CD14-positive monocyte (primary cell): ENCODE measurements at regions not wholly inside any gene's neighbourhood (a gene's known extent, or its start where the extent isn't known, plus 50 kb on each side); places are given as distances from the start of the nearest gene placed in this dataset.

Experiments used
- DNase-seq, 3 donors: peaks; one replicate each; pipeline ENCODE4 v3.0.0-alpha.2; 2011 to 2022
- H2AFZ ChIP-seq: 2 replicates; pipeline ENCODE4 v1.6.0; 2012; ENCODE audit warnings: mild to moderate bottlenecking, low read depth, low read length, inconsistent platforms; ENCODE audit not compliant: insufficient read depth, poor library complexity, severe bottlenecking
- H3K27ac ChIP-seq, 2 donors: 1 replicate in 1 of 2; 2 replicates in 1 of 2; pipeline ENCODE4 v1.5.1; 2012 to 2013; ENCODE audit warnings: low read length in 2 of 2, control low read depth in 1 of 2, inconsistent platforms in 1 of 2, low read depth in 1 of 2, mild to moderate bottlenecking in 1 of 2
- H3K27me3 ChIP-seq, 2 donors: one replicate each; pipeline versions ENCODE4 v1.6.0 to v1.6.1; 2011 to 2013; ENCODE audit warnings: low read length in 2 of 2; ENCODE audit not compliant: control insufficient read depth in 2 of 2, insufficient read depth in 2 of 2
- H3K36me3 ChIP-seq, 2 donors: replicated peaks in 1 of 2; 1 replicate in 1 of 2; 2 replicates in 1 of 2; pipeline versions ENCODE4 v1.5.1 to v1.6.1; 2012 to 2013; ENCODE audit warnings: low read length in 2 of 2, control low read depth in 1 of 2, inconsistent platforms in 1 of 2, mild to moderate bottlenecking in 1 of 2; ENCODE audit not compliant: insufficient read depth in 2 of 2, control insufficient read depth in 1 of 2
- H3K4me1 ChIP-seq, 2 donors: 1 replicate in 1 of 2; 2 replicates in 1 of 2; pipeline versions ENCODE4 v1.5.1 to v1.6.1; 2012 to 2013; ENCODE audit warnings: low read length in 2 of 2, control low read depth in 1 of 2, inconsistent platforms in 1 of 2, mild to moderate bottlenecking in 1 of 2, moderate library complexity in 1 of 2; ENCODE audit not compliant: insufficient read depth in 2 of 2, control insufficient read depth in 1 of 2
- H3K4me2 ChIP-seq: replicated peaks from 2 replicates; pipeline ENCODE3; 2012; ENCODE audit warnings: low read length, moderate library complexity, mild to moderate bottlenecking; ENCODE audit not compliant: poor library complexity, severe bottlenecking; ENCODE audit errors: extremely low read depth
- H3K4me3 ChIP-seq, 3 experiments: fragments of 200-600 bp in 1 of 3; sonication (generic) in 1 of 3; replicated peaks in 1 of 3; 1 replicate in 2 of 3; 2 replicates in 1 of 3; pipeline ENCODE4 v1.5.1; 2011 to 2013; ENCODE audit warnings: low read length in 3 of 3, mild to moderate bottlenecking in 3 of 3, control low read depth in 2 of 3, low read depth in 2 of 3, inconsistent platforms in 1 of 3, moderate library complexity in 1 of 3
- H3K79me2 ChIP-seq: 2 replicates; pipeline ENCODE4 v1.6.0; 2012; ENCODE audit warnings: mild to moderate bottlenecking, control low read depth, inconsistent platforms, low read length, moderate library complexity; ENCODE audit not compliant: insufficient read depth
- H3K9ac ChIP-seq: 2 replicates; pipeline ENCODE4 v1.6.0; 2017; ENCODE audit warnings: low read length, mild to moderate bottlenecking; ENCODE audit not compliant: insufficient read depth, poor library complexity, severe bottlenecking
- H3K9me3 ChIP-seq, 2 donors: replicated peaks in 1 of 2; 1 replicate in 1 of 2; 2 replicates in 1 of 2; pipeline versions ENCODE4 v1.5.1 to v1.6.1; 2012 to 2013; ENCODE audit warnings: low read length in 2 of 2, control low read depth in 1 of 2; ENCODE audit not compliant: control insufficient read depth in 1 of 2, insufficient read depth in 1 of 2
- H4K20me1 ChIP-seq: 2 replicates; pipeline ENCODE4 v1.6.0; 2012; ENCODE audit warnings: mild to moderate bottlenecking, low read length, control low read depth, moderate library complexity; ENCODE audit not compliant: insufficient read depth
- H3K27ac Mint-ChIP-seq, 7 donors: one replicate each; pipeline ENCODE4 v1.8.0; 2020; ENCODE audit warnings: mild to moderate bottlenecking in 7 of 7, mixed read lengths in 7 of 7, moderate library complexity in 6 of 7, inconsistent platforms in 2 of 7
- H3K27me3 Mint-ChIP-seq, 3 donors: one replicate each; pipeline ENCODE4 v1.8.0; 2021 to 2022; ENCODE audit warnings: low read depth in 3 of 3, mild to moderate bottlenecking in 3 of 3, mixed read lengths in 3 of 3, moderate library complexity in 3 of 3, inconsistent platforms in 1 of 3
- H3K36me3 Mint-ChIP-seq, 2 donors: one replicate each; pipeline ENCODE4 v1.8.0; 2020; ENCODE audit warnings: mixed read lengths in 2 of 2, inconsistent platforms in 1 of 2, mild to moderate bottlenecking in 1 of 2
- H3K4me1 Mint-ChIP-seq: one replicate; pipeline ENCODE4 v1.8.0; 2020; ENCODE audit warnings: mild to moderate bottlenecking, mixed read lengths
- H3K4me3 Mint-ChIP-seq, 2 donors: one replicate each; pipeline ENCODE4 v1.8.0; 2020; ENCODE audit warnings: mild to moderate bottlenecking in 2 of 2, mixed read lengths in 2 of 2, moderate library complexity in 1 of 2
- H3K9me3 Mint-ChIP-seq, 7 donors: one replicate each; pipeline ENCODE4 v1.8.0; 2020 to 2022; ENCODE audit warnings: mixed read lengths in 7 of 7, mild to moderate bottlenecking in 6 of 7, moderate library complexity in 6 of 7, inconsistent platforms in 2 of 7
- CTCF ChIP-seq: fragments of 200-600 bp; IDR thresholded peaks from one replicate; pipeline ENCODE4 v1.8.0; 2022; ENCODE audit warnings: antibody characterized with exemption, mild to moderate bottlenecking
- WGBS: methylation state at CpG from one replicate; pipeline ENCODE4 v1.1.5; 2013; ENCODE audit warnings: missing lambda C conversion rate; ENCODE audit not compliant: insufficient coverage; 5-methylcytosine and 5-hydroxymethylcytosine counted together
- intact Hi-C, 2 donors: fragments of 100-400 bp; cut with micrococcal nuclease; formaldehyde crosslinking; loops; one replicate each; pipeline versions ENCODE4 v1.15.0 to v1.15.1; 2023

DNA sequence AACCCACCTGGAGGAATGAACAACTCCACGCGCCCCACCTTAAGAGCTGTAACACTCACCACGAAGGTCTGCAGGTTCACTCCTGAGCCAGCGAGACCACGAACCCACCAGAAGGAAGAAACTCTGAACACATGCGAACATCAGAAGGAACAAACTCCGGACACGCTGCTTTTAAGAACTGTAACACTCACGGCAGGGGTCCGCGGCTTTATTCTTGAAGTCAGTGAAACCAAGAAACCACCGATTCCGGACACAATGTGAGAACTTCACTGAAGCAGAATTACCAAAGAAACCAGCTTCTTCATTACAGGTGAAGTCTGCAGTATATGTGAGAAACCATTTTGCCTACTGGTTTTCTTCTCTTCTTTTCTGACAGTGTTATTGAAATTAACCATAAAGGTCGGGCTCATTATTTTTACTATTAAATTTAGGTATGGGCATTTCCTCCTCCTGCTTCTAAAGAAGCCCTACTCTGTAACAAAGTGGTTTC is 303.0 kb downstream of the KCNA4 start:
- no peaks in the 10 kb centered on the region for H4K20me1 ChIP-seq
- H2AFZ ChIP-seq, result no peak overlapping the region
- H3K79me2 ChIP-seq, result no peaks in the 10 kb centered on the region
- no peaks in the 10 kb centered on the region for H3K27me3 ChIP-seq
- intact Hi-C loops, result no loop called here
- H3K27ac ChIP-seq, result no peak overlapping the region
- Mint-ChIP-seq H3K4me1 (no peaks in the 10 kb centered on the region), H3K36me3 (no peaks in the 10 kb centered on the region), H3K27ac (no peak overlapping the region), H3K9me3 (peaks cover 5 to 13% (median 7%) of the 10 kb centered on the region in 7 donors), H3K4me3 (no peak overlapping the region), H3K27me3 (no peaks in the 10 kb centered on the region)
- H3K9me3 ChIP-seq, result peaks cover 0 to 14% of the 10 kb centered on the region in 2 donors
- no peak overlapping the region for H3K9ac ChIP-seq
- no peak overlapping the region for H3K4me2 ChIP-seq
- no peaks in the 10 kb centered on the region for H3K36me3 ChIP-seq
- DNase-seq, result no peak
- no peak for TF ChIP-seq CTCF
- no peaks in the 10 kb centered on the region for H3K4me1 ChIP-seq
- 98% methylated on average over 13 of the region's 14 CpGs for WGBS
- no peak overlapping the region for H3K4me3 ChIP-seq

- Histone ChIP-seq H3K4me1 (no peaks in the 10 kb centered on the region), H2AFZ (no peak overlapping the region), H3K9ac (no peak overlapping the region), H3K4me2 (no peak overlapping the region), H3K9me3 (peaks cover 0 to 14% of the 10 kb centered on the region in 2 donors), H4K20me1 (no peaks in the 10 kb centered on the region), H3K27me3 (no peaks in the 10 kb centered on the region), H3K36me3 (no peaks in the 10 kb centered on the region), H3K27ac (no peak overlapping the region), H3K79me2 (no peaks in the 10 kb centered on the region), H3K4me3 (no peak overlapping the region)
- peaks cover 2 to 13% (median 6%) of the 10 kb centered on the region in 7 donors for H3K9me3 Mint-ChIP-seq
- H3K27me3 Mint-ChIP-seq, result no peaks in the 10 kb centered on the region
- no peak overlapping the region for H3K27ac Mint-ChIP-seq
- 86% methylated on average over 9 of the region's 12 CpGs for WGBS
- intact Hi-C loops, result no loop called here
- no peak overlapping the region for H3K4me3 Mint-ChIP-seq
- no peaks in the 10 kb centered on the region for H3K36me3 Mint-ChIP-seq
- no peaks in the 10 kb centered on the region for H3K4me1 Mint-ChIP-seq
- TF ChIP-seq CTCF, result no peak
- DNase-seq, result no peak
Observed at GRCh38 chr11:29712616-29713015, 304.2 kb downstream of the KCNA4 start.
